Sigmoid colon (tissue), 4 donors: ENCODE measurements at regions not wholly inside any gene's neighbourhood (a gene's known extent, or its start where the extent isn't known, plus 50 kb on each side); places are given as distances from the start of the nearest gene placed in this dataset.

ENCODE experiments used
- EP300 ChIP-seq, 4 donors: sonication (generic); formaldehyde crosslinking; IDR thresholded peaks; one replicate each; pipeline ENCODE4 v1.6.1; 2017; ENCODE audit warnings: antibody characterized with exemption in 4 of 4
- POLR2A ChIP-seq, 2 donors: fragments of 450-650 bp; IDR thresholded peaks; one replicate each; pipeline ENCODE4 v1.6.1; 2016; ENCODE audit warnings: antibody characterized with exemption in 2 of 2, mild to moderate bottlenecking in 2 of 2, moderate library complexity in 2 of 2
- POLR2AphosphoS5 ChIP-seq, 4 donors: sonication (generic); formaldehyde crosslinking; IDR thresholded peaks; one replicate each; pipeline ENCODE4 v1.6.1; 2017; ENCODE audit warnings: antibody characterized with exemption in 4 of 4
- TF ChIP-seq, protein P1 (sequence below), 4 experiments: fragments of 450-650 bp in 3 of 4; fragments of 200-600 bp in 1 of 4; IDR thresholded peaks; one replicate each; pipeline ENCODE4 v1.5.1; 2016 to 2019; ENCODE audit warnings: antibody characterized with exemption in 4 of 4, mild to moderate bottlenecking in 3 of 4, moderate library complexity in 2 of 4

GRCh38 chr5:165242646-165243045, 1737.2 kb downstream of the MAT2B start:
- TF ChIP-seq, protein P1, sequence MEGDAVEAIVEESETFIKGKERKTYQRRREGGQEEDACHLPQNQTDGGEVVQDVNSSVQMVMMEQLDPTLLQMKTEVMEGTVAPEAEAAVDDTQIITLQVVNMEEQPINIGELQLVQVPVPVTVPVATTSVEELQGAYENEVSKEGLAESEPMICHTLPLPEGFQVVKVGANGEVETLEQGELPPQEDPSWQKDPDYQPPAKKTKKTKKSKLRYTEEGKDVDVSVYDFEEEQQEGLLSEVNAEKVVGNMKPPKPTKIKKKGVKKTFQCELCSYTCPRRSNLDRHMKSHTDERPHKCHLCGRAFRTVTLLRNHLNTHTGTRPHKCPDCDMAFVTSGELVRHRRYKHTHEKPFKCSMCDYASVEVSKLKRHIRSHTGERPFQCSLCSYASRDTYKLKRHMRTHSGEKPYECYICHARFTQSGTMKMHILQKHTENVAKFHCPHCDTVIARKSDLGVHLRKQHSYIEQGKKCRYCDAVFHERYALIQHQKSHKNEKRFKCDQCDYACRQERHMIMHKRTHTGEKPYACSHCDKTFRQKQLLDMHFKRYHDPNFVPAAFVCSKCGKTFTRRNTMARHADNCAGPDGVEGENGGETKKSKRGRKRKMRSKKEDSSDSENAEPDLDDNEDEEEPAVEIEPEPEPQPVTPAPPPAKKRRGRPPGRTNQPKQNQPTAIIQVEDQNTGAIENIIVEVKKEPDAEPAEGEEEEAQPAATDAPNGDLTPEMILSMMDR (IDR thresholded peaks at IDR 0.05), result no peak
- TF ChIP-seq POLR2A (IDR thresholded peaks at IDR 0.05), result no peak
- no peak for TF ChIP-seq POLR2AphosphoS5 (IDR thresholded peaks at IDR 0.05)
- no peak for TF ChIP-seq EP300 (IDR thresholded peaks at IDR 0.05)
